ENCODE measurements at regions not wholly inside any gene's neighbourhood (a gene's known extent, or its start where the extent isn't known, plus 50 kb on each side); places are given as distances from the start of the nearest gene placed in this dataset.
"Not testable (repeated sequence)": the region's sequence is repeated elsewhere in the genome, so short reads cannot be mapped to it uniquely, and the experiment has no call there.

DNA sequence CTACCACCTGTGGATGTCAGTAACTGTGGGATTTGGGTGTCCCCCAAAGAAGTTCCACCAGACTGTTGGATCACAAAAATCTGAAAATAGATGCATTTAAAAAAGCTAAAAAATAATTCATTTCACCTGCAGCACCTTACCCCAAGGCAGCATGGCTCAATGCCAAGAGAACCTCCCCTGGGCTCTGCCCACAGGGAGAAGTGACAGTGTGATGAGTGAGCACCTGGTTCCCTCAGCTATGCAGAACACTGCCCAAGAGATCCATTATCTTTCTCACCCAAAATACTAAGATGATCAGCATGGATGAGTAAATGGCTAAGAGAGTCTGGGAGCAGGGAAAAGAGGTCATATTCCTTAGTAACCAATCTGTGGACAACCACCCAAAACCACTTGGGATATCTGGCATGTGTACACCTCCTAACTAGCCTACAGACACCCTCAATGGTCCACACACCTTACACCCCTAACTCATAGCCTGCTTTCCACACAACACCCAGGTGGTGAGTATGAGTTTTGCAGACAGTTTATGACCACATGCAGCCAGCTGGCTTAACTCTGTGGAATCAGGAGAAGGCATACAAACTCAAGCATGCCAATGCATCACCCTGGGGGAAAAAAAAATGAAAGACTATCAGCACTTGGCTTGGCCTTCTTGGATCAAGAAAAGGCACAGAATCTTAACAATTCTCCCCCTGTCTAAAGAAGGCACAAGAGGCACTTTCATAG lies 416.5 kb upstream of the SMIM31 start:
- no peaks in the 10 kb centered on the region for H3K9me3 Mint-ChIP-seq
- no peaks in the 10 kb centered on the region for H3K27me3 Mint-ChIP-seq
- H3K36me3 Mint-ChIP-seq = no peaks in the 10 kb centered on the region
- no peak for ATAC-seq
- H3K4me1 Mint-ChIP-seq = no peaks in the 10 kb centered on the region
- no peak overlapping the region for H3K27ac Mint-ChIP-seq
- H3K4me3 Mint-ChIP-seq = no peak overlapping the region

DNA sequence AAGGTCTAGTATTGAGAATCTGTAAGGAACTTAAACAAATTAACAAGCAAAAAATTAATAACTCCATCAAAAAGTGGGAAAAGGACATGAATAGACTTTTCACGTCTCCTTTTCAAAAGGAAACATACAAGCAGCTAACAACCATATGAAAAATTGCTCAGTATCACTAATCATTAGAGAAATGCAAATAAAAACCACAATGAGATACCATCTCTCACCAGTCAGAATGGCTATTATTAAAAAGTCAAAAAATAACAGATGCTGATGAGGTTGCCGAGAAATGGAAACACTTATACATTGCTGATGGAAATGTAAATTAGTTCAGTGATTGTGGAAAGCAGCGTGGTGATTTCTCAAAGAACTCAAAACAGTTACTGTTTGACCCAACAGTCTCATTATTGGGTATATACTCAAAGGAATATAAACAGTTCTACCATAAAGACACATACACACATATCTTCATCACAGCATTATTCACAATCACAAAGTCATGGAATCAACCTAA lies 410.4 kb upstream of the SMIM31 start:
- Mint-ChIP-seq H3K4me1 (no peaks in the 10 kb centered on the region), H3K4me3 (no peak overlapping the region), H3K9me3 (no peaks in the 10 kb centered on the region), H3K27ac (no peak overlapping the region), H3K27me3 (no peaks in the 10 kb centered on the region), H3K36me3 (no peaks in the 10 kb centered on the region)
- ATAC-seq = no peak

DNA sequence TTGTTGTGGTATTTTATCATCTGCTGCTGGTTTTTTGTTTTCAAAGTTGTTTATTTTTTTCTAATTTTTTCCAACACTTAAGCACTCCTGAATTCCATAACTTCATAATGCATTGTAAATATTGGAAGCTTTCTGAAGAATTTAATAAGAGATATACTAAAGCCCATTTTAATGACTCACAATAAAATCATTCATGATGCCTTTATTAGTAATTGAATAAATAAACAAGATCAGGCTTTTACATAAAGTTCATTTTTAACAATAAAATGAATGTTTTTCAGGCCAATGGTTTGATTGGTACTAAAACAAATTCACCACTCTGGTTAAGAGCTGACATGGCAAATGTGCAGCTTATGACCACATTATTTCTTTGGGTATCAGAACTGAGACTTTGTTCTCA lies 408.2 kb upstream of the SMIM31 start:
- no peaks in the 10 kb centered on the region for H3K27me3 Mint-ChIP-seq
- H3K36me3 Mint-ChIP-seq = no peaks in the 10 kb centered on the region
- H3K4me1 Mint-ChIP-seq = no peaks in the 10 kb centered on the region
- H3K27ac Mint-ChIP-seq = no peak overlapping the region
- no peaks in the 10 kb centered on the region for H3K9me3 Mint-ChIP-seq
- ATAC-seq = no peak
- no peak overlapping the region for H3K4me3 Mint-ChIP-seq

DNA sequence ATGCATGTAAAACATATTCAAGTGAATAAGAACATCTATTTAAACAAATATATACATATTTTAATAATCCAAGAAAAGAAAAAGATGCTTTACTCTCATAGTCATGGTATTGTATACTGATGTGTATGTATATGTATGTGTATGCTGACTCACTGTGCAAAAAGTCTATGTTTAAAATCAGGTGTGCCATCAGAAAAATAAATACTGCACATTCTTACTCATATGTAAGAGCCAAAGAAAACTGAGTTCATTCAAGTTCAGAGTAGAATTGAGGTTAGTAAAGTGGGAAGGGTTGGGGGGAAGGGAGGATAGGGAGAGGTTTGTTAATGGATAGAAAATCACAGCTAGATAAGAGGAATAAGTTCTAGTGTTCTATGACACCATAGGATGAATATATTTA lies 403.9 kb upstream of the SMIM31 start:
- Mint-ChIP-seq H3K9me3 (no peaks in the 10 kb centered on the region), H3K27me3 (no peaks in the 10 kb centered on the region), H3K4me3 (no peak overlapping the region), H3K27ac (no peak overlapping the region), H3K36me3 (no peaks in the 10 kb centered on the region), H3K4me1 (no peaks in the 10 kb centered on the region)
- ATAC-seq = no peak

DNA sequence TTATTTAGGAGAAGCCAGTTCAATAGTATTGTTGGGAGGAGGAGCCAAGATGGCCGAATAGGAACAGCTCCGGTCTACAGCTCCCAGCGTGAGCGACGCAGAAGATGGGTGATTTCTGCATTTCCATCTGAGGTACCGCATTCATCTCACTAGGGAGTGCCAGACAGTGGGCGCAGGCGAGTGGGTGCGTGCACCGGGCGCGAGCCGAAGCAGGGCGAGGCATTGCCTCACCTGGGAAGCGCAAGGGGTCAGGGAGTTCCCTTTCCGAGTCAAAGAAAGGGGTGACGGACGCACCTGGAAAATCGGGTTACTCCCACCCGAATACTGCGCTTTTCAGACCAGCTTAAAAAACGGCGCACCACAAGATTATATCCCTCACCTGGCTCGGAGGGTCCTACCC lies 403.2 kb upstream of the SMIM31 start:
- not testable (repeated sequence) for H3K4me3 Mint-ChIP-seq, H3K27ac Mint-ChIP-seq, H3K9me3 Mint-ChIP-seq, H3K27me3 Mint-ChIP-seq, H3K4me1 Mint-ChIP-seq, H3K36me3 Mint-ChIP-seq, ATAC-seq

DNA sequence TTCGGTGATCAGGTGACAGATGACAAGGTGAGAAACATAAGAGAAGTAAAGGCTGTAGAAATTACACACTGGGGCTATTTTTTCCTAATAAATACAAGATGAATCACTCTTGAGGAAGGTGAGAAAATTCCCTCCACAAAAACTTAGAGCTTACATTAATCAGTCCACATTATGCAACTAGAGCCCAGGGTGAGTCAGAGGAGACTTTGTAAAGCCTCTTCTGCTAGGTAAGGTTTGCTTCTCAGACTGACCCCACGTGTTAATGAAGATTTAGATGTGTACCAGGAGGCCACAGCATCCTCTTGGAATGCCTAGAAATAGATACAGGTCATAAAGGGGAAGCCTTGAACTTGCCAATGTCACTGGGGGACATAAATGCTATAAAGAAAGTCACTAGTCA lies 396.0 kb upstream of the SMIM31 start:
- no peaks in the 10 kb centered on the region for H3K36me3 Mint-ChIP-seq
- ATAC-seq = no peak
- no peaks in the 10 kb centered on the region for H3K27me3 Mint-ChIP-seq
- peaks cover 2% of the 10 kb centered on the region for H3K9me3 Mint-ChIP-seq
- H3K4me3 Mint-ChIP-seq = no peak overlapping the region
- H3K27ac Mint-ChIP-seq = no peak overlapping the region
- no peaks in the 10 kb centered on the region for H3K4me1 Mint-ChIP-seq

DNA sequence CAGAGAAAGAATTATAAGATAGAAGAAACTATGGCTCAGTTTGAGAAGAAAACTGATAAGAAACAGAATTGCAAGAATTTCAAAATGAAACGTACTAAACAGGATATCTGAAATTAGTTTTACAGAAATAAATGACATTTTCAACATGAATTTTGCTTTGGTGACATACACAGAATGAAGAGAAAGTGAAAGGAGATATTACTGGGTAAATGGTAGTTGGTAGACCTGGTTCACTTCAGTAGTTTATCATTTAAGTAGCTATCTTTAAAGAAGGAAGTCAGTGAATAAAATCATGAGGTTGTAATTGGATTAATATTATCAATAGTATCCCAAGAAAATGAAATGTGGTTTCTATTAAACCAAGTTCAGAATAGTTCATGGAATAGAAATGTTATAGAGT lies 395.5 kb upstream of the SMIM31 start:
- Mint-ChIP-seq H3K27ac (no peak overlapping the region), H3K27me3 (no peaks in the 10 kb centered on the region), H3K4me3 (no peak overlapping the region), H3K36me3 (no peaks in the 10 kb centered on the region), H3K4me1 (no peaks in the 10 kb centered on the region), H3K9me3 (peaks cover 2% of the 10 kb centered on the region)
- ATAC-seq = no peak

DNA sequence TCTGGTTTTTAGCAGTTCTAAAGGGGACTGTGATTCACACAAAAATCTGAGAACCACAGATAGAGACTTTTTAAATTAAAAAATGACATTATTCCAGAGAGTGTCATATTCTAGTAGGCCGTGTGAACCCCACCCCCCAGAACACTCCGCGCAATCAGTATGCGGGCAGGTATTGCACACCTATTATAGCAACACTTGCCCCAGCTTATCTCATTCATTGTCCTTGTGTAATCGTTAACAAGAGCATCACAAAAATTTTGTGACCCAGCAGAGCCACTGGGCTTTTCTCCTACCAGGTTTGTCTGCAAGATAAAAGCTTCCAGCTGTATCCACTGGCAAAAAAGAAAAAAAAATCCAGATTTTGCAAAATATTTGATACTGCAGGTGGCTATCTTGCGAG lies 394.1 kb upstream of the SMIM31 start:
- no peak for ATAC-seq
- H3K9me3 Mint-ChIP-seq = peaks cover 2% of the 10 kb centered on the region
- no peak overlapping the region for H3K4me3 Mint-ChIP-seq

DNA sequence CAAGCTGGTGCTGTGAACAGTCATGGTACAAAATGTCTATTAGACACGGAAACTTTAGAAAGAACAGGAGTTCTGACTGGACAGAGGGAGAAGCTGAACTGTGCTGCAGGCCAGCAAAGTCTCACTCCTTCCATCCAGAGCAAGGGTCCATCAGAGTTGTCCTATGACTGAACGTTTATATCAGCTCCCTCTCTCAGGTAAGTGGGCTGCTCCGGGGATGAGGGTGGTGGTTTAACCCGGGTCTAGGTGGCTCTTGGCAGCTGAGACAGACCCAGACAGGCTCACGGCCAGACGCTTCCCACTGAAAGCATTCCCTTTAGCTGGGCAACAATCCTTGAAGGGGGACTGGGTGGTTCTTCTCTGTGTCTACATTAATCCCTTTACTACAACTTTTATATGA lies 385.0 kb upstream of the SMIM31 start:
- Mint-ChIP-seq H3K9me3 (no peaks in the 10 kb centered on the region), H3K4me3 (no peak overlapping the region), H3K27ac (no peak overlapping the region), H3K36me3 (no peaks in the 10 kb centered on the region), H3K27me3 (no peaks in the 10 kb centered on the region), H3K4me1 (no peaks in the 10 kb centered on the region)
- peak; percentile 53 for ATAC-seq

More for the DNA sequence above, 394.1 kb upstream of the SMIM31 start:
- Mint-ChIP-seq H3K36me3 (no peaks in the 10 kb centered on the region), H3K4me1 (no peaks in the 10 kb centered on the region), H3K27me3 (no peaks in the 10 kb centered on the region), H3K27ac (no peak overlapping the region)

DNA sequence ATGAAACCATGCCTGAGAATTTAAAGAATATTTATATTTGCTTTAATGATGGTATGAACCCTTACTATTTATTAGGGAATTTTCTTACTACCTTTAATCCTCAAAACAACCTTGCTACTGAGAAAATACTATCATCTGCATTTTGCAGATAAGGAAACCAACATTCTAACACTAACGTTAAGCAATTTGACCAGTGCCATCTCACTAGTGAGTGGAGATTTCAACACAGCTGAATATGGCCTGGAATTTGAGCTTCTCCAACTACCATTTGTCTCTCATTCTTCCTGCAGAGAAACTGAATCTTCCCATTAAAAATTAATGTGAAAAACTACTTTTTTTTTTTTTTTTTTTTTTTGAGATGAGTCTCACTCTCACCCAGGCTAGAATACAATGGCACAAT lies 380.9 kb upstream of the SMIM31 start:
- Mint-ChIP-seq H3K9me3 (no peaks in the 10 kb centered on the region), H3K36me3 (no peaks in the 10 kb centered on the region), H3K4me1 (no peaks in the 10 kb centered on the region), H3K27me3 (no peaks in the 10 kb centered on the region), H3K4me3 (no peak overlapping the region), H3K27ac (no peak overlapping the region)
- ATAC-seq = no peak

DNA sequence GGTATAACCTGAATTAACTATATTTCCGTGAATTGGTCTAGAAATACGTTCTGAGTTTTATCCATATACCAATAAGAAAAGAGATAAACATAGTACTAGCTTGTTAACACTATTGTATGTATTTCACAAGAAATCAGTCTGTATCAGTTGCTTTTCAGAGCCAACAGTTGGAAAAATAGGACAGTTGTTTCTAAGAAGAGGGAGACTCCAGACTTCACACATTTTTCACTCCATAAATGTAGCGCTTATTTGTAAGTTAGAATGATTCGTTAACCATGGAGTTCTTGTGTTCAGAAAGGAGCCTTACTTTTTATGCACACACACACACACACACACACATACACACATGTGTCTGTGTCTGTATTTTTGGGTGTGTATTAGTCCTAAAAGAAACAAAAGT lies 376.7 kb upstream of the SMIM31 start:
- no peak overlapping the region for H3K27ac Mint-ChIP-seq
- no peaks in the 10 kb centered on the region for H3K4me1 Mint-ChIP-seq
- H3K4me3 Mint-ChIP-seq = no peak overlapping the region
- H3K36me3 Mint-ChIP-seq = no peaks in the 10 kb centered on the region
- H3K9me3 Mint-ChIP-seq = no peaks in the 10 kb centered on the region
- no peak for ATAC-seq
- H3K27me3 Mint-ChIP-seq = no peaks in the 10 kb centered on the region

DNA sequence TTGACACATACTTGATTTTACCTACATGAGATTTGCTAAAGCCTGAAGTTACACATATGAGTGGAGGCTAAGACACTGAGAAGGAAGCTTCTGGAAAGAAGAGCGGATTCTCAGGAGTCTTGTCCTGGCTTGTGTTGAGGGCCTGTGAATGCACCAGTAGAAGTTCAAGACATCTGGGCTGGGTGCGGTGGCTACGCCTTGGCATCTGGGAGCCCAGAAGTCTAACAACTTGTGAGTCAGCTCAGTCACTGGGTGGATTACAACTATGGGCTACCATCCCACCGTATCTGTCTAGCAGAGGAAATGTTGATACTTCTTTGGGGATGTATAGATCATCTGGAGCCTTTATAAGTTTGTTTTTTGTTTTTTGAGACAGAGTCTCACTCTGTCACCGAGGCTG lies 375.6 kb upstream of the SMIM31 start:
- no peak for ATAC-seq
- H3K27me3 Mint-ChIP-seq = peaks cover 10% of the 10 kb centered on the region
- H3K9me3 Mint-ChIP-seq = no peaks in the 10 kb centered on the region
- no peaks in the 10 kb centered on the region for H3K36me3 Mint-ChIP-seq
- H3K4me1 Mint-ChIP-seq = no peaks in the 10 kb centered on the region
- H3K27ac Mint-ChIP-seq = no peak overlapping the region
- H3K4me3 Mint-ChIP-seq = no peak overlapping the region

DNA sequence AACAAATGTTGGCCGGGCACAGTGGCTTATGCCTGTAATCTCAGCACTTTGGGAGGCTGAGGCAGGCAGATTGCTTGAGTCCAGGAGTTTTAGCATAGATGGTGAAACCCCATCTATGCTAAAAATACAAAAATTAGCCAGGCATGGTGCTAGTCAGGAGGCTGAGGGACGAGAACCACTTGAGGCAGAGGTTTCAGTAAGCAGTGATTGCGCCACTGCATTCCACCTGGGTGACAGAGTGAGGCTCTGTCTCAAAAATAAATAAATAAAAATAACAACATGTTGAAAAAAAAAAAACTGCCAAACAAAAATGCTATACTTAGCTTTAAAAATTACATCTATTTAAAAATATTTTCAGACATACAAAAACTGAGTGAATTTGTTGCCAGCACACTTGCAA lies 374.2 kb upstream of the SMIM31 start:
- Mint-ChIP-seq H3K36me3 (no peaks in the 10 kb centered on the region), H3K4me3 (no peak overlapping the region)

DNA sequence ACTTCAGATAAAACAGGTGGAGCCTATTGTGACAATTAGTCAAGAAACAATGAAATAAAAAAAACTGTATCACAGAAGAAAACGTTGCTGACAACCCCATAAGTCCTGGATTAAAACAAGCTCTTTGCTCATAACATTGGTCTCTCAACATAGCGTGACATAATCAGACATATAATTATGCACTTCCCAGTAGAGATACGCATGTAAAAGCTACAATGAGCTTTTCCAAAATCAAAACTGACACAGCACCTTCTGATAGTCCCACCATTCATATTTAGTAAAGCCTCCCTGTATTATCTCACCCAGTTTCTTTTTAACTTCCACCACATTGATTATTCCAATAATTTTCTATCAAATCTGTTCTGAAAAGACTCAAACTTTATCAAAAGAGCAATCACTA lies 372.1 kb upstream of the SMIM31 start:
- Mint-ChIP-seq H3K27ac (no peak overlapping the region), H3K36me3 (no peaks in the 10 kb centered on the region), H3K4me1 (no peaks in the 10 kb centered on the region), H3K27me3 (peaks cover 10% of the 10 kb centered on the region), H3K9me3 (no peaks in the 10 kb centered on the region), H3K4me3 (no peak overlapping the region)
- ATAC-seq = no peak

More for the DNA sequence above, 374.2 kb upstream of the SMIM31 start:
- Mint-ChIP-seq H3K4me1 (no peaks in the 10 kb centered on the region), H3K27me3 (peaks cover 10% of the 10 kb centered on the region), H3K9me3 (no peaks in the 10 kb centered on the region), H3K27ac (no peak overlapping the region)
- no peak for ATAC-seq

DNA sequence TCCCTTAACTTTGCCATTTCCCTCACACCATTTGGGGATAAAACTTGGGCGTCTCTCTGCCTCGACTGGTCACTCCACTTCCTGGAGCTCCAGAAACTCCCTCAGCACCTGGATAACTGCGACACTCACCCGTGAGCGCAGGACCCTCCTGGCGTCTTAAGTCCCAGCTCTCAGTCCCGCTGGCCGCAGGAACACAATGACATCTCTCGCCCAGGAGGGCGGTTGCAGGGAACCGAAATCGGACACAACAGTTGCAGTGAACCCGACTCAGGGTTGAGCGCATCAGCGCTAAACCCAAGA lies 370.9 kb upstream of the SMIM31 start:
- Mint-ChIP-seq H3K27ac (no peak overlapping the region), H3K4me3 (no peak overlapping the region), H3K4me1 (no peaks in the 10 kb centered on the region), H3K27me3 (peaks cover 10% of the 10 kb centered on the region), H3K36me3 (no peaks in the 10 kb centered on the region), H3K9me3 (no peaks in the 10 kb centered on the region)
- ATAC-seq = no peak

DNA sequence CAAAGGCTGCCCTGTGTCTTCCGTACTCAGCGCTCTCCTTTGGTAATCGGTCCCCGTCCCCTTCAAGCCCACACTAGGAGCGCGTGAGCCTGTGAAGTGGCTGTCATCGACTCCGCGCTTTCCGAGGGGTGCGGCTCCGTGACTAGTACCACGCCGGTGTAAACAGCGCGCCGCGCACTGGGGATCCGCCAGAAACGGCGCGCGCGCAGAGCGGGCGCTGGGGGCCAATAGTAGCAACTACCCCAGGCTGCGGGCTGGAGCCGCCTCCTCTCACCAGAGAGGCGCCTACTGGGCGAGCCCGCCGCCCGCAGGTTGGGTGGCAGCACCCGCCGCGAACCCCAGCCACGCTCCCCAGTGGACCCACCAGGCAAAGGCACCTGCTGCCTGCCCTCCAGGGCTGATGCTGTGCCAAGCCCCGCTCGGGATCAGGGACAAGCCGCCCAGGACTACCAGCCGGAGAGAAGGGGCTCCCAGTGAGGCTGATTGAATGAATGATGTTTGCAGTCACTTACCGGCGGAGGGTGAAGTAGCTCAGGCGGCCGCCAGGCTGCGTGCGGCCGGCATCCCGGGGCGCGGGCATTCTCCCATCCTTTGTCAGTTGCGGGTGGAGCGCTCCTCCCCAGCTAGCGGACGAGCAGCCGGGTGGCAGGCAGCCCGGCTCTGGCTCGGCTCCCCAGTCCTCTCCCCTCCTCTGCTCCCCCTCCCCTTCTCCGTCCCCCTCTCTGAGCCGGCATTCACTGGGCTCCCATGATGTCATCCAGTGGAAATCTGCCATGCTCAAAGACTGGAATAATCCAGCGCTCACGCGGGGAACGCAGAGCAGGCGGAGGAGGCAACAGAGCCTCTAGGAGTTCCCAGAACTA lies 370.3 kb upstream of the SMIM31 start:
- Mint-ChIP-seq H3K27ac (no peak overlapping the region), H3K9me3 (no peaks in the 10 kb centered on the region), H3K4me1 (no peaks in the 10 kb centered on the region), H3K36me3 (no peaks in the 10 kb centered on the region), H3K27me3 (peaks cover 10% of the 10 kb centered on the region), H3K4me3 (no peak overlapping the region)
- peak; percentile 46 for ATAC-seq

Measured in stimulated activated memory B cell treated with anti-CD40 and anti-IgM and Interleukin-4, amounts not matched to agents 10 μg/mL and 1 μg/mL and 100 μg/mL, for 72 hours (primary cell).